Pancreas (tissue), 10 donors: ENCODE measurements at regions not wholly inside any gene's neighbourhood (a gene's known extent, or its start where the extent isn't known, plus 50 kb on each side); places are given as distances from the start of the nearest gene placed in this dataset.

Experiments
- ATAC-seq, 4 donors: fragments of 200-7000 bp; cut with Tn5 transposase; one replicate each; pipeline versions ENCODE4 v1.8.0 to v1.9.1; 2020; ENCODE audit warnings: mild to moderate bottlenecking in 4 of 4, moderate library complexity in 4 of 4
- DNase-seq, 6 donors: peaks; one replicate each; pipeline ENCODE4 v3.0.0-alpha.2; 2020
- FAIRE-seq: peaks from 2 replicates; lab custom pipeline; 2012; peaks lifted over from hg19 to GRCh38; lab: Jason Lieb, UNC
- H3K27ac ChIP-seq, 4 donors: fragments of 200-600 bp; sonication (generic); 1 replicate in 3 of 4; 2 replicates in 1 of 4; pipeline versions ENCODE4 v1.5.0 to v1.8.0; 2020
- H3K27me3 ChIP-seq, 4 donors: fragments of 200-600 bp; one replicate each; pipeline ENCODE4 v1.8.0; 2021
- H3K36me3 ChIP-seq, 3 donors: fragments of 200-600 bp; sonication (generic) in 1 of 3; one replicate each; pipeline versions ENCODE4 v1.5.0 to v1.8.0; 2020 to 2021
- H3K4me1 ChIP-seq, 3 donors: fragments of 200-600 bp; one replicate each; pipeline ENCODE4 v1.8.0; 2021
- H3K4me3 ChIP-seq, 4 donors: fragments of 200-600 bp; sonication (generic) in 2 of 4; one replicate each; pipeline versions ENCODE4 v1.5.0 to v1.8.0; 2020 to 2021
- H3K9me3 ChIP-seq, 4 donors: fragments of 200-600 bp; one replicate each; pipeline ENCODE4 v1.8.0; 2021
- CTCF ChIP-seq, 4 donors: fragments of 200-600 bp; sonication (generic) in 3 of 4; IDR thresholded peaks; one replicate each; pipeline versions ENCODE4 v1.5.0 to v1.8.0; 2021; ENCODE audit warnings: antibody characterized with exemption in 4 of 4
- WGBS, 2 donors: extraction: QIAGEN DNeasy Blood & Tissue Kit; methylation state at CpG; one replicate each; pipeline ENCODE4 v1.1.7; 2013; 5-methylcytosine and 5-hydroxymethylcytosine counted together
- intact Hi-C, 3 donors: fragments of 100-400 bp; cut with DNase I; formaldehyde crosslinking; loops; one replicate each; pipeline versions ENCODE4 v1.11.1 to v1.14.2; 2022
- donor health status: healthy with polysubstance abuse.
- donor health status: DM: no; HTN: no; CAD: no; lungs with moderate emphysema.
- donor health status: DM: no; HTN: no; CAD: no.
- donor health status: control.
- donor health status: control.
- donor health status: Bipolar disorder and iron deficiency.
- donor health status: DM: yes; HTN: yes; CAD: no.
- donor health status: DM: no; HTN: no; CAD: no.
- donor health status: DM: no; HTN: no; CAD: no.
- donor health status: DM: yes; HTN: yes; CAD: no.

GRCh38 chr10:2130705-2131305 lies 393.5 kb upstream of the ADARB2 start:
- no peaks in the 10 kb centered on the region for H3K9me3 ChIP-seq
- 58 to 62% methylated on average over 10 of the region's 10 CpGs for WGBS, 2 donors
- no peaks in the 10 kb centered on the region for H3K27me3 ChIP-seq
- H3K36me3 ChIP-seq = no peaks in the 10 kb centered on the region
- no peak for TF ChIP-seq CTCF (IDR thresholded peaks at IDR 0.05)
- DNase-seq (no peak), ATAC-seq (no peak), FAIRE-seq (no peak)
- no peak overlapping the region for H3K27ac ChIP-seq
- no peak overlapping the region for H3K4me3 ChIP-seq
- intact Hi-C loops = no loop called here
- no peaks in the 10 kb centered on the region for H3K4me1 ChIP-seq

GRCh38 chr10:2128991-2129390 lies 391.7 kb upstream of the ADARB2 start:
- WGBS, 2 donors = 81 to 92% methylated on average over 3 of the region's 3 CpGs
- intact Hi-C loops = no loop called here
- H3K4me3 ChIP-seq = no peak overlapping the region
- no peak for TF ChIP-seq CTCF (IDR thresholded peaks at IDR 0.05)
- no peak for ATAC-seq
- H3K36me3 ChIP-seq = no peaks in the 10 kb centered on the region
- peaks cover 0 to 5% (median 0%) of the 10 kb centered on the region in 4 donors for H3K27me3 ChIP-seq
- H3K4me1 ChIP-seq = no peaks in the 10 kb centered on the region
- H3K27ac ChIP-seq = no peak overlapping the region
- no peak for DNase-seq
- FAIRE-seq = no peak
- H3K9me3 ChIP-seq = no peaks in the 10 kb centered on the region

- FAIRE-seq (no peak), DNase-seq (no peak), ATAC-seq (no peak)
- no peak overlapping the region for H3K4me3 ChIP-seq
- TF ChIP-seq CTCF (IDR thresholded peaks at IDR 0.05) = no peak
- H3K36me3 ChIP-seq = no peaks in the 10 kb centered on the region
- H3K27ac ChIP-seq = no peak overlapping the region
- no peaks in the 10 kb centered on the region for H3K9me3 ChIP-seq
- WGBS, 2 donors = 68 to 73% methylated on average over 11 of the region's 11 CpGs
- intact Hi-C loops = no loop called here
- H3K4me1 ChIP-seq = no peaks in the 10 kb centered on the region
- peaks cover 0 to 5% (median 0%) of the 10 kb centered on the region in 4 donors for H3K27me3 ChIP-seq
These were observed 386.8 kb upstream of the ADARB2 start for GRCh38 chr10:2124135-2124534.

- DNase-seq (no peak), ATAC-seq (no peak), FAIRE-seq (no peak)
- TF ChIP-seq CTCF (IDR thresholded peaks at IDR 0.05) = no peak
- WGBS, 2 donors = 67 to 76% methylated on average over 8 of the region's 8 CpGs
- Histone ChIP-seq H3K9me3 (no peaks in the 10 kb centered on the region), H3K27me3 (peaks cover 0 to 5% (median 0%) of the 10 kb centered on the region in 4 donors), H3K4me1 (no peaks in the 10 kb centered on the region), H3K4me3 (no peak overlapping the region), H3K27ac (no peak overlapping the region), H3K36me3 (no peaks in the 10 kb centered on the region)
- intact Hi-C loops = no loop called here
These were observed 385.3 kb upstream of the ADARB2 start for GRCh38 chr10:2122431-2123124.

GRCh38 chr10:2121929-2122328 lies 384.6 kb upstream of the ADARB2 start:
- Histone ChIP-seq H3K27ac (no peak overlapping the region), H3K36me3 (no peaks in the 10 kb centered on the region), H3K4me3 (no peak overlapping the region), H3K27me3 (peaks cover 0 to 5% (median 0%) of the 10 kb centered on the region in 4 donors), H3K9me3 (no peaks in the 10 kb centered on the region), H3K4me1 (no peaks in the 10 kb centered on the region)
- WGBS, 2 donors = 39 to 65% methylated on average over 5 of the region's 5 CpGs
- FAIRE-seq (no peak), DNase-seq (no peak), ATAC-seq (no peak)
- intact Hi-C loops = no loop called here
- no peak for TF ChIP-seq CTCF (IDR thresholded peaks at IDR 0.05)
